Caco-2 (cell line): ENCODE measurements at regions not wholly inside any gene's neighbourhood (a gene's known extent, or its start where the extent isn't known, plus 50 kb on each side); places are given as distances from the start of the nearest gene placed in this dataset.

Experiments
- BruUV-seq: library from RNA; stranded (reverse); fragments of 400-500 nt; replicated peaks from 2 replicates; lab custom pipeline; 2021; lab: Mats Ljungman, UMichigan
- CTCF ChIA-PET: fragments of 300-600 bp; sonication (Branson Sonifier 250); formaldehyde crosslinking; loops from one replicate; lab custom pipeline; 2022; ENCODE audit warnings: antibody characterized with exemption; lab: Charles Lee
- POLR2A ChIA-PET: fragments of 300-600 bp; sonication (Branson Sonifier 250); formaldehyde crosslinking; loops from one replicate; lab custom pipeline; 2022; ENCODE audit warnings: antibody characterized with exemption; lab: Charles Lee
- DNase-seq, 2 experiments: peaks; one replicate each; pipeline versions ENCODE4 v3.0.0 to v3.0.0-alpha.2; 2020 to 2022
- H3K27me3 ChIP-seq: replicated peaks from 2 replicates; pipeline ENCODE4 v1.6.0; 2011; ENCODE audit warnings: low read length; ENCODE audit not compliant: control insufficient read depth, insufficient read depth
- H3K36me3 ChIP-seq: 2 replicates; pipeline ENCODE4 v1.5.1; 2011; ENCODE audit warnings: low read length; ENCODE audit not compliant: control insufficient read depth, insufficient read depth
- H3K4me1 ChIP-seq: fragments of 250-450 bp; sonication (Bioruptor Pico); 2 replicates; pipeline ENCODE4 v1.5.1; 2020; ENCODE audit warnings: mild to moderate bottlenecking
- H3K4me3 ChIP-seq: 2 replicates; pipeline ENCODE4 v1.5.1; 2011; ENCODE audit warnings: low read depth, mild to moderate bottlenecking, control low read depth, low read length
- H3K9me3 ChIP-seq: fragments of 250-450 bp; sonication (Bioruptor Pico); 2 replicates; pipeline ENCODE4 v1.5.1; 2020; ENCODE audit warnings: mild to moderate bottlenecking, moderate library complexity
- H3K27ac Mint-ChIP-seq: one replicate; pipeline ENCODE4 v1.8.0; 2022; ENCODE audit warnings: mixed read lengths; ENCODE audit not compliant: unreplicated experiment
- H3K27me3 Mint-ChIP-seq: one replicate; pipeline ENCODE4 v1.8.0; 2022; ENCODE audit warnings: mixed read lengths; ENCODE audit not compliant: insufficient read depth, unreplicated experiment
- H3K36me3 Mint-ChIP-seq: one replicate; pipeline ENCODE4 v1.8.0; 2022; ENCODE audit warnings: mild to moderate bottlenecking, mixed read lengths; ENCODE audit not compliant: insufficient read depth, unreplicated experiment
- H3K4me1 Mint-ChIP-seq: one replicate; pipeline ENCODE4 v1.8.0; 2022; ENCODE audit warnings: low read depth, mixed read lengths; ENCODE audit not compliant: unreplicated experiment
- H3K4me3 Mint-ChIP-seq: one replicate; pipeline ENCODE4 v1.8.0; 2022; ENCODE audit warnings: mild to moderate bottlenecking, moderate library complexity, mixed read lengths; ENCODE audit not compliant: unreplicated experiment
- H3K9me3 Mint-ChIP-seq: one replicate; pipeline ENCODE4 v1.8.0; 2022; ENCODE audit warnings: mixed read lengths; ENCODE audit not compliant: unreplicated experiment
- intact Hi-C: fragments of 100-400 bp; cut with micrococcal nuclease; formaldehyde crosslinking; loops from one replicate; pipeline ENCODE4 v1.10.0; 2022; ENCODE audit not compliant: unreplicated experiment
- TF ChIP-seq, protein P1 (sequence below), 2 experiments: fragments of 200-600 bp in 1 of 2; IDR thresholded peaks; 1 replicate in 1 of 2; 2 replicates in 1 of 2; pipeline versions ENCODE4 v1.5.1 to v1.8.0; 2011 to 2022; ENCODE audit warnings: antibody characterized with exemption in 1 of 2, control low read depth in 1 of 2, inconsistent platforms in 1 of 2, low read depth in 1 of 2, low read length in 1 of 2, mild to moderate bottlenecking in 1 of 2, moderate library complexity in 1 of 2; ENCODE audit not compliant: insufficient read depth in 1 of 2, severe bottlenecking in 1 of 2, unreplicated experiment in 1 of 2

DNA sequence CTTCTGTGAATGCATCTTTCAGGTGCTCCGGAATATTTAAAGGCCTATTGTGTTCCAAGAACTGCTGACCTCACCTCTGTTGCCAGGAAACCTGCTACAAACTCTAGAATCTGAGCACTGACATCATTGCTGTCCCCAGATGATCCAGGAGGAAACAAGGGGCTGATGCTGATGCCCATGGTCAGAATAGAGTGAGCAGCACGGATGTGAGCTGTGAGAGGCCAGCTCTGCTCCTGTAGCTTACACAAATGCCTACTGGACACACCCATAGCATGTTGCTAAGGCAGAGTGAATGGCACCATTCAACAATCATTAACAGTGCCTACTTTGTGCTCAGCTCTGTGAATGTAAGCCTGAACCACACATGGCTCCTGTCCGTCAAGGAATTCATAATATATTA lies 276.7 kb upstream of the API5 start:
- Histone ChIP-seq H3K36me3 (no peaks in the 10 kb centered on the region), H3K9me3 (no peaks in the 10 kb centered on the region), H3K4me3 (no peak overlapping the region), H3K27me3 (no peaks in the 10 kb centered on the region; the same call in 1 of the 2 replicates), H3K4me1 (no peaks in the 10 kb centered on the region)
- TF ChIP-seq, protein P1, sequence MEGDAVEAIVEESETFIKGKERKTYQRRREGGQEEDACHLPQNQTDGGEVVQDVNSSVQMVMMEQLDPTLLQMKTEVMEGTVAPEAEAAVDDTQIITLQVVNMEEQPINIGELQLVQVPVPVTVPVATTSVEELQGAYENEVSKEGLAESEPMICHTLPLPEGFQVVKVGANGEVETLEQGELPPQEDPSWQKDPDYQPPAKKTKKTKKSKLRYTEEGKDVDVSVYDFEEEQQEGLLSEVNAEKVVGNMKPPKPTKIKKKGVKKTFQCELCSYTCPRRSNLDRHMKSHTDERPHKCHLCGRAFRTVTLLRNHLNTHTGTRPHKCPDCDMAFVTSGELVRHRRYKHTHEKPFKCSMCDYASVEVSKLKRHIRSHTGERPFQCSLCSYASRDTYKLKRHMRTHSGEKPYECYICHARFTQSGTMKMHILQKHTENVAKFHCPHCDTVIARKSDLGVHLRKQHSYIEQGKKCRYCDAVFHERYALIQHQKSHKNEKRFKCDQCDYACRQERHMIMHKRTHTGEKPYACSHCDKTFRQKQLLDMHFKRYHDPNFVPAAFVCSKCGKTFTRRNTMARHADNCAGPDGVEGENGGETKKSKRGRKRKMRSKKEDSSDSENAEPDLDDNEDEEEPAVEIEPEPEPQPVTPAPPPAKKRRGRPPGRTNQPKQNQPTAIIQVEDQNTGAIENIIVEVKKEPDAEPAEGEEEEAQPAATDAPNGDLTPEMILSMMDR (IDR thresholded peaks at IDR 0.05; ENCODE audit: insufficient read depth in 1 of 2, low read depth in 1 of 2, low read length in 1 of 2, severe bottlenecking in 1 of 2, unreplicated experiment in 1 of 2): no peak
- no TSS peak for BruUV-seq
- DNase-seq: no peak
- CTCF ChIA-PET: no interaction called here
- Mint-ChIP-seq H3K27me3 (peaks cover 16% of the 10 kb centered on the region), H3K27ac (no peak overlapping the region), H3K4me3 (no peak overlapping the region), H3K36me3 (no peaks in the 10 kb centered on the region), H3K4me1 (no peaks in the 10 kb centered on the region), H3K9me3 (no peaks in the 10 kb centered on the region)
- intact Hi-C loops: no loop called here
- POLR2A ChIA-PET: no interaction called here

DNA sequence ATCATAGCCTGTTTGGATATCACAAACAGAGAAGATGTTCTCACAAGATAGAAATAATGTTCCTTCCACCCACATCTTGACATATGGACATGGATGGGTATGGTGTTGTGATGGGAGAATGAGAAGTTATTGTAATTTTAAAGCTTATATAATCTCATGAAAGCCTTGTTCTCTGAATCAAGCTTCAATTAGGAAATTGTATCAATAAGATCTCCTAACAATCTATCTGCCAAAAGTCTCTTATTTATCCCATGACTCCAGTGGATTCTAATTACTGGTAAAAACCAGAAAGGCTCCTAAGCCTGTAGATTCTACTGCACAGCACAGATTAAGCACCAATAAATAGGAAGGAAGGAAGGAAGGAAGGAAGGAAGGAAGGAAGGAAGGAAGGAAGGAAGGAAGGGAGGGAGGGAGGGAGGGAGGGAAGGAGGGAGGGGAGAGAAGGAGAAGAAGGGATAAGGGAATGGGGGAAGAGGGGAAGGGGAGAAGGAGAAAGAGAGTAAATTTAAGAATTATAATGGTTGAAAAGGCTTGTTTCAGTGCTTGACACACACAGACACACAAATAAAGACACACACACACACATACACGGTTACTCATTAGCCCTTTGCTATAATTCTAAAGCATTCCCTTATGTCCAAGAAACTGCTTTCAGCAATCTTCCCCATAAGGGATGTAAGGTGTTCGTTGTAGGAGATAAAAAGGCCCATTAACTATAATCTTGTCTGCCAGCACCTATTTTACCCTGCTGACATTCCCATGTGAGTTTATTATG lies 258.0 kb upstream of the API5 start:
- no TSS peak for BruUV-seq

DNA sequence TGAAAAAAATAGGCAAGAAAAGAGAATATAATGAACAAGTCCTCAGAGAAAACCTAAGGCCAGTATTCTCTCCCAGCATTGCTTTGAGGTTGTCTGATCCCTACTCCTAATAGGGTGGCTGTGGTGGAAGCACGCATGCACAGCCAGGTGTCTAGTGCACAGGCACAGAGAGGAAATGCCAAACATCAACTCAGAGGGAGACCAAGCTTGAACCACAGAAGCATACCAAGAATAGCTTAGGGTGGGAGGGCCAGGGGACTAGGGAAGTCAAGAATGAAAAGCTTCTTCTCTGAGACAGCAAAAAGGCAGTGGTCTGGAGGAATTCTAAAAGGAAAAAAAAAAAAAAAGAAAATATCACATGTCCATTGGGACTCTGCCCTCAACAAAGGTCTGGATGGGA lies 244.1 kb upstream of the API5 start:
- H3K4me3 Mint-ChIP-seq: no peak overlapping the region
- H3K4me1 ChIP-seq: no peaks in the 10 kb centered on the region
- no TSS peak for BruUV-seq
- TF ChIP-seq, protein P1 (IDR thresholded peaks at IDR 0.05; ENCODE audit: insufficient read depth in 1 of 2, low read depth in 1 of 2, low read length in 1 of 2, severe bottlenecking in 1 of 2, unreplicated experiment in 1 of 2): no peak
- no peaks in the 10 kb centered on the region for H3K9me3 Mint-ChIP-seq
- no peak overlapping the region for H3K27ac Mint-ChIP-seq
- H3K4me3 ChIP-seq: no peak overlapping the region
- H3K27me3 Mint-ChIP-seq: no peaks in the 10 kb centered on the region
- no peaks in the 10 kb centered on the region for H3K9me3 ChIP-seq
- POLR2A ChIA-PET: interaction anchor here (0.7 kb wide), 1 partner anchor 39 kb away, joined by 5 read pairs; no protein-coding TSS in a partner anchor
- no peaks in the 10 kb centered on the region for H3K36me3 Mint-ChIP-seq
- CTCF ChIA-PET: no interaction called here
- intact Hi-C loops: no loop called here
- H3K36me3 ChIP-seq: no peaks in the 10 kb centered on the region
- H3K27me3 ChIP-seq: no peaks in the 10 kb centered on the region
- peaks cover 5% of the 10 kb centered on the region for H3K4me1 Mint-ChIP-seq
- DNase-seq: no peak

More for the DNA sequence above, 258.0 kb upstream of the API5 start:
- Mint-ChIP-seq H3K36me3 (no peaks in the 10 kb centered on the region), H3K27ac (no peak overlapping the region), H3K9me3 (no peaks in the 10 kb centered on the region), H3K4me3 (no peak overlapping the region), H3K27me3 (no peaks in the 10 kb centered on the region), H3K4me1 (no peaks in the 10 kb centered on the region)
- ChIA-PET CTCF (no interaction called here), POLR2A (no interaction called here)
- Histone ChIP-seq H3K9me3 (no peaks in the 10 kb centered on the region), H3K4me3 (no peak overlapping the region), H3K27me3 (no peaks in the 10 kb centered on the region; the same call in 1 of the 2 replicates), H3K36me3 (no peaks in the 10 kb centered on the region), H3K4me1 (no peaks in the 10 kb centered on the region)
- TF ChIP-seq, protein P1 (IDR thresholded peaks at IDR 0.05; ENCODE audit: insufficient read depth in 1 of 2, low read depth in 1 of 2, low read length in 1 of 2, severe bottlenecking in 1 of 2, unreplicated experiment in 1 of 2): no peak
- DNase-seq: no peak
- intact Hi-C loops: no loop called here
